ENCODE measurements at regions not wholly inside any gene's neighbourhood (a gene's known extent, or its start where the extent isn't known, plus 50 kb on each side); places are given as distances from the start of the nearest gene placed in this dataset.
"Not testable (repeated sequence)": the region's sequence is repeated elsewhere in the genome, so short reads cannot be mapped to it uniquely, and the experiment has no call there.

GRCh38 chr3:21919383-21919782 is 168.4 kb upstream of the ZNF385D start:
- H3K4me3 ChIP-seq (ENCODE audit: low read depth, low read length) = no peak overlapping the region
- no peaks in the 10 kb centered on the region for H3K36me3 ChIP-seq (ENCODE audit: control insufficient read depth, insufficient read depth, low read length)
- TF ChIP-seq CTCF (IDR thresholded peaks at IDR 0.05; ENCODE audit: insufficient read depth, low read depth, low read length) = no peak
- CTCF ChIA-PET = interaction anchor here (0.6 kb wide), 1 partner anchor 62 kb away, joined by 3 read pairs; no protein-coding TSS in a partner anchor
- H3K27me3 ChIP-seq (ENCODE audit: control insufficient read depth, insufficient read depth, low read length) = no peaks in the 10 kb centered on the region
- POLR2A ChIA-PET = interaction anchor here (0.7 kb wide), 1 partner anchor 10 kb away, joined by 6 read pairs; no protein-coding TSS in a partner anchor
- DNase-seq (ENCODE audit: low read depth) = no peak

- ChIA-PET CTCF (no interaction called here), POLR2A (no interaction called here)
- DNase-seq (ENCODE audit: low read depth) = peak; percentile 85
Observed at GRCh38 chr3:21920421-21920861, 169.4 kb upstream of the ZNF385D start.

GRCh38 chr3:21923156-21923555 is 172.1 kb upstream of the ZNF385D start:
- CTCF ChIA-PET; H3K36me3 ChIP-seq (ENCODE audit: control insufficient read depth, insufficient read depth, low read length); DNase-seq (ENCODE audit: low read depth): not testable (repeated sequence)

More at GRCh38 chr3:21920421-21920861, 169.4 kb upstream of the ZNF385D start:
- TF ChIP-seq CTCF (IDR thresholded peaks at IDR 0.05; ENCODE audit: insufficient read depth, low read depth, low read length) = no peak
- Histone ChIP-seq H3K4me3 (ENCODE audit: low read depth, low read length) (no peak overlapping the region), H3K27me3 (ENCODE audit: control insufficient read depth, insufficient read depth, low read length) (no peaks in the 10 kb centered on the region), H3K36me3 (ENCODE audit: control insufficient read depth, insufficient read depth, low read length) (no peaks in the 10 kb centered on the region)

GRCh38 chr3:21927261-21927660 is 176.3 kb upstream of the ZNF385D start:
- H3K27me3 ChIP-seq (ENCODE audit: control insufficient read depth, insufficient read depth, low read length) = no peaks in the 10 kb centered on the region
- H3K36me3 ChIP-seq (ENCODE audit: control insufficient read depth, insufficient read depth, low read length) = no peaks in the 10 kb centered on the region
- no peak overlapping the region for H3K4me3 ChIP-seq (ENCODE audit: low read depth, low read length)
- ChIA-PET CTCF (interaction anchor here (1.4 kb wide), 1 partner anchor 15 kb away, joined by 3 read pairs; no protein-coding TSS in a partner anchor), POLR2A (no interaction called here)
- DNase-seq (ENCODE audit: low read depth) = no peak
- no peak for TF ChIP-seq CTCF (IDR thresholded peaks at IDR 0.05; ENCODE audit: insufficient read depth, low read depth, low read length)

More at GRCh38 chr3:21923156-21923555, 172.1 kb upstream of the ZNF385D start:
- H3K4me3 ChIP-seq (ENCODE audit: low read depth, low read length); H3K27me3 ChIP-seq (ENCODE audit: control insufficient read depth, insufficient read depth, low read length); POLR2A ChIA-PET: not testable (repeated sequence)

GRCh38 chr3:21934591-21934990 is 183.6 kb upstream of the ZNF385D start:
- ChIA-PET CTCF (no interaction called here), POLR2A (no interaction called here)
- Histone ChIP-seq H3K36me3 (ENCODE audit: control insufficient read depth, insufficient read depth, low read length) (no peaks in the 10 kb centered on the region), H3K27me3 (ENCODE audit: control insufficient read depth, insufficient read depth, low read length) (no peaks in the 10 kb centered on the region), H3K4me3 (ENCODE audit: low read depth, low read length) (no peak overlapping the region)
- no peak for TF ChIP-seq CTCF (IDR thresholded peaks at IDR 0.05; ENCODE audit: insufficient read depth, low read depth, low read length)
- DNase-seq (ENCODE audit: low read depth) = no peak

GRCh38 chr3:21936207-21936606 is 185.2 kb upstream of the ZNF385D start:
- ChIA-PET POLR2A (no interaction called here), CTCF (no interaction called here)
- Histone ChIP-seq H3K27me3 (ENCODE audit: control insufficient read depth, insufficient read depth, low read length) (no peaks in the 10 kb centered on the region), H3K36me3 (ENCODE audit: control insufficient read depth, insufficient read depth, low read length) (no peaks in the 10 kb centered on the region), H3K4me3 (ENCODE audit: low read depth, low read length) (no peak overlapping the region)
- no peak for TF ChIP-seq CTCF (IDR thresholded peaks at IDR 0.05; ENCODE audit: insufficient read depth, low read depth, low read length)
- DNase-seq (ENCODE audit: low read depth) = no peak

Data from BJ (cell line).